ENCODE measurements at regions not wholly inside any gene's neighbourhood (a gene's known extent, or its start where the extent isn't known, plus 50 kb on each side); places are given as distances from the start of the nearest gene placed in this dataset.
A peak's percentile ranks its signal among the peaks of the same experiment; 100 is the strongest.

- no peak for DNase-seq (ENCODE audit: low read depth)
Measured at GRCh38 chr14:95442016-95442632, 74.3 kb downstream of the SYNE3 start.

- no peak for DNase-seq (ENCODE audit: low read depth)
Measured at GRCh38 chr14:95440951-95441350, 75.5 kb downstream of the SYNE3 start.

- no peak for DNase-seq (ENCODE audit: low read depth)
Measured at GRCh38 chr14:95440496-95440895, 76.0 kb downstream of the SYNE3 start.

GRCh38 chr14:95439881-95440280 lies 76.6 kb downstream of the SYNE3 start:
- no peak for DNase-seq (ENCODE audit: low read depth)

DNA sequence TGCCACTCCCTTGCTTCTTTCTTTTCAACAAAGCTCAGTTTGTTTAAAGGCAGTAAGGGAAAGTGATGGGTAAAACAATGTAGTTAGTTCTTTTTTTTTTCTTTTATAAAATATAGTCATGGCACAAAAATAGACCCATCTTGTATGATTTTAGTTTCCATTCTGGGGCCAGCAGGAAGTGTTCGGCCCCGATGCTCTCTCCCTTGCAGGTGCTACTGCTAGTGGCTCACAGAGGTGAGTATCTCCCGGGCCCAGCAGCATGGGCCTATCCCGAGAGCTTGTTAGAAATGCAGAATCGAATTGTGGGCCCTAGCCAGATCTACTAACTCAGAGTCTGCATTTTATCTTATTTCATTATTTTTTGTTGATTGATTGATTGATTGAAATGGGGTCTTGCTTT lies 78.7 kb downstream of the SYNE3 start:
- no peak for DNase-seq (ENCODE audit: low read depth)

GRCh38 chr14:95436354-95436753 lies 80.1 kb downstream of the SYNE3 start:
- DNase-seq (ENCODE audit: low read depth), result no peak

DNA sequence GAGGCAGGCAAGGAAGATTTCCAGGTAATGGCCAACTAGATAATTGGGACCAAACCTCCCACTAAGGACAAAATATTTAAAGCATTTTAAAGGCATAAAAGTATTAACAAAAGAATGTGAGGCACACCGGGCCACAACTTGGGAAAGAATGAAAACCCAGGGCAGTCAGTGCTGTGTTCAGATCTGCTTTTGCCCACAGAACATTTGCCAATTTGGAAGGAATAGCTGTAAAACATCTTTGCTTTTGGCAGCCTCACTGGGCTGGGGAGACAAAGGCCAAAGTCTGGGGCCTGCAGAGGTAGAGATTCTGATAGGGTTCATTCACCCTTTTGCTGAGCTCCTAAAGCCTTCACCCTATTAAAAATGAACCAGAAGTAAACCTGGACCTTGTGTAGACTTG lies 82.3 kb downstream of the SYNE3 start:
- no peak for DNase-seq (ENCODE audit: low read depth)

- DNase-seq (ENCODE audit: low read depth), result no peak
Measured at GRCh38 chr14:95433094-95433478, 83.4 kb downstream of the SYNE3 start.

DNA sequence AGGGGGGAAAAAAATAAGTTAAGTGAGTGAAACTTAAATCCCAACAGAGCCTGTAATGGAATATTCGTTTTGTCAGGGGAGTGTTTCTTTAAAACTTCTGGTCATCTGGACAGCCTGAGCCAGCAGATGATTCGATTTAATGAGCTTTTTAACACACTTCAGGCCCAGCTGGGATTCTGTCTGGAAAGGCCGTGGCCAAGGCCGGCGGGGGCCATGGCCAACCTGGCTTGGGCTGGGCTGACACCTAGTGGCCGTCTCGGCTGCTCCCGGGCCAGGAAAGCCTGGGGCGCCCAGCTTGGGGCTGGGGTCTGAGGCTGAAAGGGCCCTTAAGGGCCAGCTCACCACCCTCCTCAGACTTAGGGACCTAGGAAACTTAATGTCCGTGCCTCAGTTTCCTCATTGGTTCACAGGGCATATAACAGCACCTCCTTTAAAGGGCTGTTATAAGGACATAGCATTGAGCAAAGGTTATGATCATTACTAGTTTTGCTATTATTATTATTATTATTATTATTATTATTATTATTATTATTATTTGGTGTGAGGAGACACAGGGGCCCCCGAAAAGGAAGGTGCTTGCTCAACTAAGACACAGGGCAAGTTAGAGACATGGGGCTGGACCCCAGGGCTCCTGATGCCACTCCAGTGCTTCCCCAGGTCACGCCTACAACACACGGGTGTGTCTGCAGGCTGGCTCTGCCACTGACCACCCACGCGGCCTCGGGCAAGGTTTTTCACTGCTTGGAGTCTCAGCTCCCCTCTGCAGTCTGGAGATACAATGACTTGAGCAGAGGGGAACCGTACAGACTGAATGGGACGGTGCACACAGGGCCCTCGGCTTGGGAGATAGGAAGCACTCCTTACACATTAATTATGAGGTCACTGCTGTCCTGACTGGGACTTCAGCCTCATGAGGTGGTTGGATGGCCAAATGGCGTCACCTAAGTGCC lies 84.0 kb downstream of the SYNE3 start:
- DNase-seq (ENCODE audit: low read depth), result no peak

GRCh38 chr14:95431199-95432143 lies 85.0 kb downstream of the SYNE3 start:
- no peak for DNase-seq (ENCODE audit: low read depth)

GRCh38 chr14:95428557-95428956 lies 87.9 kb downstream of the SYNE3 start:
- no peak for DNase-seq (ENCODE audit: low read depth)

GRCh38 chr14:95426116-95426475 lies 90.4 kb downstream of the SYNE3 start:
- DNase-seq (ENCODE audit: low read depth), result no peak

DNA sequence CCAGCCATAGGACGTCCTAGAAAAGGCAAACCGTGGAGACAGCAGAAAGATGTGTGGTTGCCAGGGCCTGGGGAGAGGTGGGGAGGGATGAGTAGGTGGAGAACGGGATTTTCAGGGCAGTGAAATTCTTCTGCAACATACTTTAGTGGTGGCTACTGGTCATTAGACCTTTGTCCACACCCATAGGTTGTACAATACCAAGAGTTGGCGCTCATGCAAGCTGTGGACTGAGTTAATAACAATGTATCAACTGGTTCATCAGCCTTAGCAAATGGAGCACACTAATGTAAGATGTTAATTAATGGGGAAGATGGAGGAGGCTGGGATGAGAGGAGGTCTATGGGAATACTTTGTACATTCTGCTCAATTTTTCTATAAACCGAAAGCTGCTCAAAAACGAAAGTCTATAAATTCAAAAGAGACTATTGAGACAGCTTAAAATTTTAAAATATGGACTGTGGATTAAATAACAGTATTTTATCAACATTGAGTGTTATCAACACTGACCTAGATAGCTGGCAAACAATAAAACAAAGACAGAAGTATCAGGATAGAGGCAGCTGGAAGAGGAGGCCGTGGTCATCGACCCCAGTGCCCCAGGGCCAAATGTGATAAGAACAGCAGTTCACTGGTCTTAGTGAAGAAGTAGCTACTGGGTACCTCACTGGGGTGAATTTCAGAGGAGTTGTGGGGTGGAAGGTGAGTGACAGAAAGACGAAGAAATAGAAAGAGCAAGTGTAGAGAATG lies 90.9 kb downstream of the SYNE3 start:
- DNase-seq (ENCODE audit: low read depth), result no peak

DNA sequence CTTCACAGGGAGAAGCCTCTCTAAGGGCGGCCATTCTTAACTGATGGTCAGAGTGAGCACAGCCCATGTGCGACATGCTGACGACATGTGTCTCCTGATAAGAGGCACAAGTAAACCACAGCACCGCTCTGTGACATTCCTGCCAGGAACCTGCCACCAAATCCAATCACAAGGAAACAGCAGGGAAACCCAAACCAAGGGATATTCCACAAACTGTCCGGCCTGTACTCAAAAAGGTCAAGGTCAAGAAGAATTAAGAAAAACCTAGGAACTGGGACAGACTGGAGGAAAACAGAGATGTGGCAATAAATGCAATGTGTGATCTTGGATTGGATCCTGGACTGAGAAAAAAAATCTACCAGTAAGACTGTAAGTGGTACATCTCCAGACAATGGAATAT lies 91.9 kb downstream of the SYNE3 start:
- peak; percentile 3 for DNase-seq (ENCODE audit: low read depth)

DNA sequence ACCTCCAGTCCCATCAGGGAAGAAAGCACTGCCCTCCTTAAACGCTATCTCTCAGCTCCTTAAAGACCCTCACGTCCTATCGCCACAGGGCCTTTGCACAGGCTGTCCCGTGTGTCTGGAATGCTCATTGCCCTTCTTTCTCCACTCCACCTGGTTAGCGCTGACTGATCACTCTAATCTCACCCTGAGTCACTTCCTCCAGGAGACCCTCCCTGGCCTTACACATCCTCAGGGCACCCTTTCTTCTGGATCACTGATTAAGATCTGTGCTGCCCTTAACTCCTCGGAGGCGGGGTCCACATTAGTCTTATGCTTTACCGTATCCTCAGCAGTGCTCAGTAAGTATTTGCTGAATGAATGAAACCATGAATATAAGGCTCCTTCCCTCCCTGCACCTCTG lies 94.7 kb downstream of the SYNE3 start:
- DNase-seq (ENCODE audit: low read depth), result peak; percentile 1

DNA sequence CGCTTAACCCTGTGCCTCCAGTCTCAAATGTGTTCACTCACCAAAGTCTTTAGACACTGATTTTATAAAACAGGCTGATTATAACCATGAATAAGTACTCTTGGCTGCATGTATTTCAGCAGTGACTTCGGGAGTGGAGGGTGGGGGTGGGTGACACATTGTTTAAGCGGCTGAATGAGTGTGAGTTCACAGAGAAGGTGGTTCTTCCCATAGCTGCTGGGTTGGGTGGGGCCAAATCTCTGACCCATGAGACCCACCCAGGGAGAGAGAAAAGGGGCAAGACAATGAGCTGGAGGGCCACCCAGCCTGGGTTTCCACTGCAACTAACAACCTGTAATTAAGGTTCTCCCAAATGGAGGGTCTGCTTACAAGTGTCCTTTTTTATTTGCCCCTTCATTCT lies 96.4 kb downstream of the SYNE3 start:
- DNase-seq (ENCODE audit: low read depth), result no peak

DNA sequence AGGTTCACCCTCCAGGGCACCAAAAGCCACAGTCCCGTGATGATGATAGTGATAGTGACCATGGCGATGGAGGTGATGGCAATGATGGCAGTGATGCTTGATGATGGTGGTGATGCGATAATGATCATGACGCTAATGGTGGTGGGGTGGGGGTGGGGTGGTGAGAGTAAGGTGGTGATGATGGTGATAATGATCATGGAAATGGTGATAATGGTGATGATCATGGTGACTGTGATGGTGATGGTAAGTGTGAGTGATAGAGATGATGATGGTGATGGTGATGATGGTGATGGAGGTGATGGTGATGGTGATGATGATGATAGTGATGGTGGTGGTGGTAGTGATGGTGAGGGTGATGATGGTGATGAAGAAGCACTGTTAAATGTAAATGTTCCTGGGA lies 96.9 kb downstream of the SYNE3 start:
- DNase-seq (ENCODE audit: low read depth), result no peak

GRCh38 chr14:95418858-95419257 lies 97.6 kb downstream of the SYNE3 start:
- no peak for DNase-seq (ENCODE audit: low read depth)

- DNase-seq (ENCODE audit: low read depth), result no peak
Measured at GRCh38 chr14:95417492-95417891, 97.8 kb upstream of the CLMN start.

DNA sequence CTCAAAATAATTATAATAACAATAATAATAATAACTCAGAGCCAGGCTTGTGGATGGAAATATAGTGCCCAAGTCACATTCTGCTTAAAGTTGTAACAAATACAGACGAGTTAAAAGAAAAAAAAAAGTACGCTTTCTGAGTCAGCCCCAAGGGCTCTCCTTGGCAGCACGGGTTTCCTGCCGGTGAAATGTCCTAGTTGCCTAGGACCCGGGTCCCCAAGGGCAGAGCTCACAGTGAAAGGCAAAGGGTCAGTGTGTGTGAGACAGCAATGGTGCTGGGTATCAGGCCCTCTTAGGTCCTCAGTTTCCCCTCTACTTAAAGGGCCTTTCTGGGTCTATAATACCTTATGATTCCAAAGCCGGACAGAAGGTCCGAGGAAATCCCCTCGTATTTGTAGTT lies 96.3 kb upstream of the CLMN start:
- DNase-seq (ENCODE audit: low read depth), result no peak

Measured in RPMI7951 (cell line).